ENCODE measurements at regions not wholly inside any gene's neighbourhood (a gene's known extent, or its start where the extent isn't known, plus 50 kb on each side); places are given as distances from the start of the nearest gene placed in this dataset.

DNA sequence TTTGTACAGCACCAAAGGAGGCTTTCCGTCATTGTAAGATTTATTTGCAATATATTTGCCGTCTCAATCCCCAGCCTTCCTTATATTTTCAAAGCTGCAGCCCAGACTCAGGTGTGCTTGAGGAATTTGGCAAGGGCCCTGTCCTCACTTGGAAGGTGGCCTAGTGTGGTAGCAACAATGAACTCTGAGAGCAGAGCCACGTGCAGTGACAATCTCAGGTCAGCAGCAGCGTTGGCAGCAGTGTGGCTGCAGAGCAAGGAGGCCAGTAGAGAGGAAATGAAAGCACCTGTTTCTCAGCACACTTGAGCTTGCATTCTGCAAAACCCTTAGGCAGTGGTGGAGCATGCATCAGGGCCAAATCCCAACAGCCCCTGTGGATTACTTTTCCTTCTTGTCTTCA is 613.5 kb downstream of the RBFOX1 start:
- TF ChIP-seq, protein P1, sequence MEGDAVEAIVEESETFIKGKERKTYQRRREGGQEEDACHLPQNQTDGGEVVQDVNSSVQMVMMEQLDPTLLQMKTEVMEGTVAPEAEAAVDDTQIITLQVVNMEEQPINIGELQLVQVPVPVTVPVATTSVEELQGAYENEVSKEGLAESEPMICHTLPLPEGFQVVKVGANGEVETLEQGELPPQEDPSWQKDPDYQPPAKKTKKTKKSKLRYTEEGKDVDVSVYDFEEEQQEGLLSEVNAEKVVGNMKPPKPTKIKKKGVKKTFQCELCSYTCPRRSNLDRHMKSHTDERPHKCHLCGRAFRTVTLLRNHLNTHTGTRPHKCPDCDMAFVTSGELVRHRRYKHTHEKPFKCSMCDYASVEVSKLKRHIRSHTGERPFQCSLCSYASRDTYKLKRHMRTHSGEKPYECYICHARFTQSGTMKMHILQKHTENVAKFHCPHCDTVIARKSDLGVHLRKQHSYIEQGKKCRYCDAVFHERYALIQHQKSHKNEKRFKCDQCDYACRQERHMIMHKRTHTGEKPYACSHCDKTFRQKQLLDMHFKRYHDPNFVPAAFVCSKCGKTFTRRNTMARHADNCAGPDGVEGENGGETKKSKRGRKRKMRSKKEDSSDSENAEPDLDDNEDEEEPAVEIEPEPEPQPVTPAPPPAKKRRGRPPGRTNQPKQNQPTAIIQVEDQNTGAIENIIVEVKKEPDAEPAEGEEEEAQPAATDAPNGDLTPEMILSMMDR (IDR thresholded peaks at IDR 0.05; ENCODE audit: control insufficient read depth, insufficient read depth, low read depth, low read length, missing control alignments), result no peak
- no peak for DNase-seq (ENCODE audit: low read depth)
- H3K4me3 ChIP-seq (ENCODE audit: control insufficient read depth, low read depth, low read length), result no peak overlapping the region

DNA sequence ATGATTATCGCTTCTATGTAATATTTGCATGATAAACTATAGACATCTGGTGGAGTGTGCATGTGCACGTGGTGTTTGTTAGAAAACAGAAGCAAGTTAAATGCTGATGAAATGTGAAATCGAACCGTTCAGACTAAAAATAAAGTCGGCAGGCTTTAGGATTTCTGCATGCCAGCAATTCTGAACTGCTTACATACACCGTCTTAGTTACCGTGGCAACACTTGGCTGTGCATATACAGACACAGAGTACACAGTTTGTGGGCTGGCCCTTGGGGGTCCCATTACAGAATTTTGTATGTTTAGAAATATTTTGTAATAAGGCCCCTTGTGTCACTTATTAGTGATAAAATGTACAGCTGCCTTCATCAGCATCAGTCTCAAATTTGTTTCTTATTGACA is 605.5 kb downstream of the RBFOX1 start:
- no peak for DNase-seq (ENCODE audit: low read depth)
- H3K4me3 ChIP-seq (ENCODE audit: control insufficient read depth, low read depth, low read length), result no peak overlapping the region
- TF ChIP-seq, protein P1 (IDR thresholded peaks at IDR 0.05; ENCODE audit: control insufficient read depth, insufficient read depth, low read depth, low read length, missing control alignments), result no peak

DNA sequence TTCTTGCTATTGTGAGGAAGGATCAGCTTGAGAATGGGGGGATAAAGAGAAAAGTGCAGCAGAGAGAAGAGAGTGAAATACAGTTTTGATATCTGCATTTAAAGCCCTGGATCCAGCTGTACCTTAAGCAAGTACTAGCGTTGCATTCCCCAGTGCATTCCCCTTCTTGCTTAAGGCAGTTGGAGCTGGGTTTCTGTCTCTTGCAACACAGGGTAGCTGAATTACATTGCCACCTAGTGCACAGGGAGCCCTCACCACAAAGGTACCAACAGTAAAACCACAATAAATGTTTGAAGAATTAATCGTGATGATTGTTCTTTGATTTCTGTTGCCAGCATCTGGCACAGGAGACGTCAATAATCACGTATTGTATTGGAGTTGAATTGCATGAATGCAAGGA is 588.7 kb downstream of the RBFOX1 start:
- no peak for DNase-seq (ENCODE audit: low read depth)
- TF ChIP-seq, protein P1 (IDR thresholded peaks at IDR 0.05; ENCODE audit: control insufficient read depth, insufficient read depth, low read depth, low read length, missing control alignments), result no peak
- no peak overlapping the region for H3K4me3 ChIP-seq (ENCODE audit: control insufficient read depth, low read depth, low read length)

DNA sequence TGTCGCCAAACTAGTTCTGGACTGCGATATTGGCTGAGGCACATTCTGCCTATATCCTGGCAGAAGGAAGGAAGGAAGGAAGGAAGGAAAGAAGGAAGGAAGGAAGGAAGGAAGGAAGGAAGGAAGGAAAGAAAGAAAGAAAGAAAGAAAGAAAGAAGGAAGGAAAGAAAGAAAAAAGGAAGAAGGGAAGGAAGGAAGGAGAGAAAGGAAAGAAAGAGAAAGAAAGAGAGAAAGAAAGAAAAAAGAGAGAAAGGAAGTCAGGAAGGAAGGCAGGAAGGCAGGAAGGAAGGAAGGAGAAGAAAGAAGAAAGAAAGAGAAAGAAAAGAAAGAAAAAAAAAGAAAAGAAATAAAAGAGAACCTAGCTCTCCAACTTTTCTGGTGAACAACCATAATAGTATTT is 587.1 kb downstream of the RBFOX1 start:
- DNase-seq (ENCODE audit: low read depth), result no peak
- H3K4me3 ChIP-seq (ENCODE audit: control insufficient read depth, low read depth, low read length), result no peak overlapping the region
- TF ChIP-seq, protein P1 (IDR thresholded peaks at IDR 0.05; ENCODE audit: control insufficient read depth, insufficient read depth, low read depth, low read length, missing control alignments), result no peak

DNA sequence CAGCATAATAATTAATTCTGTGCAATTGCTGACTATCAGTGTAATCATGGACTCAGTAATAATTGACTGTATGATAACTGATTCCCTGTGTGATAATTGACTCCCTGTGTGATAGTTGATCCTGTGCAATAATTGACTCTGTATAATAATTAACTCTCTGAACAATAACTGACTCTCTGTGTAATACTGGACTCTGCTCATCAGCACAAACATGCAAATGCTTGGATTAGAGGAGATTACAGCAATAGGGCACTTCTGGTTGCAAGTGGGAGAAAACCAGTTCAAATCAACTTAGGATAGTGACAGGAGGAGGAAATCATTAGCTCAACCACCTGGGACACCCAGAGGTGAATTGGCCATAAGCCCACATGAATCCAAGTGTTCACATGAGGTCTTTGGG is 582.1 kb downstream of the RBFOX1 start:
- TF ChIP-seq, protein P1 (IDR thresholded peaks at IDR 0.05; ENCODE audit: control insufficient read depth, insufficient read depth, low read depth, low read length, missing control alignments), result no peak
- no peak overlapping the region for H3K4me3 ChIP-seq (ENCODE audit: control insufficient read depth, low read depth, low read length)
- DNase-seq (ENCODE audit: low read depth), result no peak

DNA sequence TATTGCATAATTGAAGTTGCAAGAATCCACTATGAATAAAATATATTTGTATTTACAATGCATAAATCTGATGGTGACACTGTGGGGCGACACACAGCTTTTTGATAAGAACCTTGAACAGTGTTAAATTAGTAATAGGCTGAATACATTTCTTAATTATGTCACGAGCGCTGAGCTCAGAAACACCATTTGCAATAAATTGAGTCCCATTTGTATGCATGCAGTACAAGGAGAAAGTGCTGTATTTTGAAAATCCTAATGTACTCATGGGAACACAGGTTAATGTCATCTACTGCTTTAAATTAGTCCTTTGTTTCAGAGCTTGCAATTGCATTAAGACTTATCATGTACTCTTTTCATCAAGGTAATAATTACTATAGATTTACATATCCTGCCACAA is 579.5 kb downstream of the RBFOX1 start:
- no peak overlapping the region for H3K4me3 ChIP-seq (ENCODE audit: control insufficient read depth, low read depth, low read length)
- TF ChIP-seq, protein P1 (IDR thresholded peaks at IDR 0.05; ENCODE audit: control insufficient read depth, insufficient read depth, low read depth, low read length, missing control alignments), result no peak
- DNase-seq (ENCODE audit: low read depth), result no peak

DNA sequence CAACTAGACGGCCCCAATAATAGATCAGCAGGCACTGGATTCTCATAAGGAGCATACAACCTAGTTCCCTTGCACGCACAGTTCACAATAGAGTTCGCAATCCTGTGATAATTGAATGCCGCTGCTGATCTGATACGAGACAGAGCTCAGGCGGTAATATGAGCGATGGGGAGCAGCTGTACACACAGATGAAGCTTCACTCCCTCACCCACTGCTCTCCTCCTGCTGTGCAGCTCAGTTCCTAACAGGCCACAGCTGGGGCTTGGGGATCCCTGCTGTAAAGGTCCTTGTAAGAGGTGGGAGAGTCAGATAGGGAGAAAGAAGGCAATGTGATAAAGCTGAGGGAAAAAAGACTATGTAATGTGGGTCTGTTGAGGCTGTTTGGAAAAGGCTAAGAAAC is 577.5 kb downstream of the RBFOX1 start:
- TF ChIP-seq, protein P1 (IDR thresholded peaks at IDR 0.05; ENCODE audit: control insufficient read depth, insufficient read depth, low read depth, low read length, missing control alignments), result no peak
- no peak for DNase-seq (ENCODE audit: low read depth)

More for the DNA sequence above, 577.5 kb downstream of the RBFOX1 start:
- H3K4me3 ChIP-seq (ENCODE audit: control insufficient read depth, low read depth, low read length), result no peak overlapping the region
